Prostate gland (tissue), 2 donors: ENCODE measurements at regions not wholly inside any gene's neighbourhood (a gene's known extent, or its start where the extent isn't known, plus 50 kb on each side); places are given as distances from the start of the nearest gene placed in this dataset.
"Not testable (repeated sequence)": the region's sequence is repeated elsewhere in the genome, so short reads cannot be mapped to it uniquely, and the experiment has no call there.

Experiments
- DNase-seq: peaks from one replicate; pipeline ENCODE4 v3.0.0-alpha.2; 2019; ENCODE audit warnings: low spot score
- H3K27ac ChIP-seq, 2 donors: fragments of 200-600 bp; sonication (generic); 2 replicates each; pipeline ENCODE4 v1.5.1; 2017 to 2019
- H3K27me3 ChIP-seq: fragments of 200-600 bp; sonication (generic); replicated peaks from 2 replicates; pipeline ENCODE4 v1.5.1; 2019; ENCODE audit not compliant: insufficient read depth
- H3K36me3 ChIP-seq, 2 donors: fragments of 200-600 bp; sonication (generic); 1 replicate in 1 of 2; 2 replicates in 1 of 2; pipeline versions ENCODE4 v1.5.1 to v1.8.1; 2017 to 2019
- H3K4me1 ChIP-seq: fragments of 200-600 bp; sonication (generic); replicated peaks from 2 replicates; pipeline ENCODE4 v1.5.1; 2019
- H3K4me3 ChIP-seq, 2 donors: fragments of 200-600 bp; sonication (generic); 2 replicates each; pipeline ENCODE4 v1.5.1; 2017 to 2019
- H3K9me3 ChIP-seq: fragments of 200-600 bp; sonication (generic); 2 replicates; pipeline ENCODE4 v1.5.1; 2017
- WGBS: methylation state at CpG from one replicate; pipeline ENCODE4 v1.1.5; 2018; 5-methylcytosine and 5-hydroxymethylcytosine counted together
- intact Hi-C: fragments of 100-400 bp; cut with DNase I; formaldehyde crosslinking; loops from one replicate; pipeline ENCODE4 v1.14.2; 2022

DNA sequence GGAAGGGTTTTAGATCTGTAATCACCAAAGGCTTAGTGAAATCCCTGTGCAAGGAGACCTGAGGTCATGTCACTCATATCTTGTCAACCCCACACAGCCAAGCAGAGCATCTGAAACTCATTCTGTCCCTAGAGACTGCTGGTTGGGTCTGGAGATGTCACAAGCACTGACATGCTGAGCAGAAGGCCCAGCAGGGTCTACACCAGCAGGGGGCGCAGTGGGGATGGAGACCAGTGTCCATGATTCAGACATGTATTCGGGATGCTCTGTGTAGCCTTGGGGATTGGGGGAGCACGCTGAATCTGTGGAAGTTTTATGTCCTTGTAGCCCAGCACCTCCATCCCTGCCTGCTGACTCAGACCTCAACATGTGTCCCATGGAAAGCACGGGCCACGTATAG lies 1247.3 kb downstream of the RPIA start:
- 33% methylated on average over 5 of the region's 5 CpGs for WGBS
- intact Hi-C loops: not testable (repeated sequence)

DNA sequence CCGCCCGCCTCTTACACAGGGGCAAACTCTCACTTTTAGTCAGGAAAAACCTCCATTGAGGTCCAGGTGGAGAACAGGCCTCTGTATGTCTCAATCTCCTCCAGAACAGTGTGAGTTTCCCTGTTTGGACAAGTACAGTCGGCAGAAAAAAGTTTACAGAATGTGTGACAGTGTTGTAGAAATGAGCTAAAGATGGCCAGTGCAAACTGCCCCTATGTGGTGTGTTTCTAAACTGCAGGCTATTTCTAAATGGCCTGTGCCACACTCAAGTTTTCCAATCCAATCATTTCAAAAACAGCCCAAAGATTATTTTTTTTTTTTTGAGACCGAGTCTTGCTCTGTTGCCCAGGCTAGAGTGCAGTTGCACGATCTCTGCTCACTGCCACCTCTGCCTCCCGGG lies 1252.8 kb downstream of the RPIA start:
- 100% methylated on average over 1 of the region's 6 CpGs for WGBS
- intact Hi-C loops, H3K4me3 ChIP-seq: not testable (repeated sequence)

More for the DNA sequence above, 1247.3 kb downstream of the RPIA start:
- DNase-seq, H3K36me3 ChIP-seq, H3K27me3 ChIP-seq, H3K4me1 ChIP-seq, H3K9me3 ChIP-seq, H3K27ac ChIP-seq, H3K4me3 ChIP-seq: not testable (repeated sequence)

DNA sequence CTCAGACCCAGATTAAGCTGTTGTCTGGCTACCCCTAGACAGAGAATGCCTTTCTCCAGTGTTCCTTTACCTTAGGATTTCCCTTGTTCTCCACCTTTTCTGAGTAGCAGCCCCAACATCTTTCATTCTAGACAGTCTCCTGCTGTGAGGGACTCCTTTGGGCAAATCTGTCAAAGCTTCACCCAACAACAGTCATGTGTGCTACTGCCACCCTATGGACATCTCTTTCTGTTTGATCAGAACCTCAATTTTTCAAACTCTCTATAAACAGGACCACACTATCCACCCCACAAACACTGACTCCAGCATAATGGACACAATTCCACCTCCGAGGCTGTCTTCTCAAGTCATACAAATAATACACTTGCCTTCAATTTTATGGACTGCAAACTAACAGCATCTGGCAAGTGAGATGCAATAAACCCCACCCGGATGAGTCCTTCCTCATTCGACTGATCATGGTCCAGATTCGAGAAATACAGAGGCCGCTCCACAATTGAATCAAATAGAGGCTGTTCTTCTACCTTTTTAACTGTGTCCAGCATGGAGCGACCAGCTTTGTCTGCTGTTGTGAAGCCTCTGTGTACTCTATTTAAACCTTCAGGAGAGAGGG lies 1253.6 kb downstream of the RPIA start:
- DNase-seq, H3K4me3 ChIP-seq, H3K36me3 ChIP-seq, H3K27me3 ChIP-seq, H3K27ac ChIP-seq, H3K4me1 ChIP-seq, H3K9me3 ChIP-seq, intact Hi-C loops: not testable (repeated sequence)
- WGBS: no CpG with 5 or more reads among the region's 6 CpGs

More for the DNA sequence above, 1252.8 kb downstream of the RPIA start:
- not testable (repeated sequence) for H3K9me3 ChIP-seq, DNase-seq, H3K4me1 ChIP-seq, H3K36me3 ChIP-seq, H3K27me3 ChIP-seq, H3K27ac ChIP-seq

DNA sequence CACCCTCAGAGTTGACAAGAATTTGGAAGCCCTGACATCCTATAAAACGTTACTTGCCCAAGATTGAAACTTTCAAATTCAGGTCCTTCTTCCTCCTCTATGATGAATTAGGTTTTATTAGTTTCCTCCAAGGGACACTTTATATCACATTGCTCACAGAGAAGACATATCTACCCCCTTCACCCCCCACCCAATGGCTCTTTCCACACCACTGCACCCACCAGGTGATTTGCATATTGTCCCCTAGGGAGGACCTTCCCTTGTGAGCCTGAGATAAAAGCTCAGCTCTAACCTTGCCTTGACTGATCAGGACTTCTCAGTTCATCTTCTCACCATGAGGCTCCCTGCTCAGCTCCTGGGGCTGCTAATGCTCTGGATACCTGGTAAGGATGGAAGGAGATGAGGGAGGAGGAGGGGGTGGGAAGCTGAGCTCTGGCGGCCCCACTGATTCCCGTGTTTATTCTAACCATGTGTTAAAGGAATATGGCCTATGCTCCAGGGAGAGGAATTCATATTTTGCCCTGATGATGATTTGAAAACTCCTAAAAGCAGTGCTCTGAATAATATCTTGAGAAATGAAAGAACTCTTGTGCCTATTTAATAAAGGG lies 1255.8 kb downstream of the RPIA start:
- H3K36me3 ChIP-seq, H3K4me3 ChIP-seq, H3K9me3 ChIP-seq, H3K27me3 ChIP-seq, H3K4me1 ChIP-seq, DNase-seq, H3K27ac ChIP-seq, intact Hi-C loops: not testable (repeated sequence)
- WGBS: 45% methylated on average over 3 of the region's 3 CpGs

DNA sequence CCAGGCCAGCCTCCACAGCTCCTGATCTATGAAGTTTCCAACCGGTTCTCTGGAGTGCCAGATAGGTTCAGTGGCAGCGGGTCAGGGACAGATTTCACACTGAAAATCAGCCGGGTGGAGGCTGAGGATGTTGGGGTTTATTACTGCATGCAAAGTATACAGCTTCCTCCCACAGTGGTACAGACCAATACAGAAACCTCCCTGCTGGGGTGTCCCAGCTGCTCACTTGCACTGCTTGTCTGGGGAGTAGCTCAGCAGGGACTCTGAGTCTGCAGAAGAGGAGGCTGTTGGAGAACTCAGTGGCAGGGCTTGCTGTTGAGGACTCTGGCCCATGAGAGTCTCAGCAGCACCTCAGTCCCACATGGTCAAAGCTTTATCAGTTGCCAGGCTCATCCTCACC lies 1256.6 kb downstream of the RPIA start:
- H3K4me3 ChIP-seq, H3K27ac ChIP-seq, H3K4me1 ChIP-seq, intact Hi-C loops, H3K36me3 ChIP-seq, H3K9me3 ChIP-seq, H3K27me3 ChIP-seq, DNase-seq: not testable (repeated sequence)
- 74% methylated on average over 3 of the region's 3 CpGs for WGBS

DNA sequence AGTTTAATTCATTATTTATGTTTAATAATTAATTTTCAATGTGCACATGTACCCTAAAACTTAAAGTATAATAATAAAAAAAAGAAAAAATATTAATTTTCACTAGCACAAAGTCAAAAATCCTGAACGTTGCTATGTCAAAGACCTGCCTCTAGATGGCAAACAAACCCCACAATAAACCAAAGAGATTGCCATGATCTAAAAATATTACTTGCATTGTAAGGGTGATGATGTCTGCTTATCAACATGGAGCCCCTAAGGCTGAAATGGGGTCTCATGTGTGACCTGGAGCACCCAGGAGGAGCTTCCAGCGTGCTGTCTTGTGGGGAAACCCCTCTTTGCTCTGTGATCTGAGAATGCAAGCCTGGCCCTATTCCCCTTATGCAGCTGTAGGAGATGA lies 1259.3 kb downstream of the RPIA start:
- H3K27ac ChIP-seq, H3K36me3 ChIP-seq, H3K4me1 ChIP-seq, H3K4me3 ChIP-seq, intact Hi-C loops, H3K9me3 ChIP-seq, DNase-seq, H3K27me3 ChIP-seq: not testable (repeated sequence)
- 7% methylated on average over 1 of the region's 2 CpGs for WGBS

DNA sequence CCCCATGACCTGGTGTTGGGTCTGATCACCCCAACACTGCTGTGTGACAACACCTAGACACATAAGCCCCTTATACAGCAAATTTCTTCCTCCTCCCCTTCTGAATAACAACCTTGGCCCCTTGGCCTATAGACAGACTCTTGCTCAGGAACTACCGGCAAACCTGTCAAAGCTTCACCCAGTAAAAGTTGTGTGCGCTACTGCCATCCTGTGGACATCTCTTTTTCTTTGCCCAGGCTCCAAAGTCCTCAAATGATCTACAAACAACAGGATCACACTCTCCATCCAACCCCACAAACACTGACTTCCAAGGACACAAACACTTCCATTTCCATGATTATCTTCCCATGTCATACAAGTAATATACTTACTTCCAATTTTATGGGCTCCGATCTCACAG lies 1265.8 kb downstream of the RPIA start:
- H3K36me3 ChIP-seq, H3K9me3 ChIP-seq, intact Hi-C loops, H3K4me1 ChIP-seq, H3K27ac ChIP-seq, H3K27me3 ChIP-seq, DNase-seq, H3K4me3 ChIP-seq: not testable (repeated sequence)
- 78% methylated on average over 3 of the region's 3 CpGs for WGBS

DNA sequence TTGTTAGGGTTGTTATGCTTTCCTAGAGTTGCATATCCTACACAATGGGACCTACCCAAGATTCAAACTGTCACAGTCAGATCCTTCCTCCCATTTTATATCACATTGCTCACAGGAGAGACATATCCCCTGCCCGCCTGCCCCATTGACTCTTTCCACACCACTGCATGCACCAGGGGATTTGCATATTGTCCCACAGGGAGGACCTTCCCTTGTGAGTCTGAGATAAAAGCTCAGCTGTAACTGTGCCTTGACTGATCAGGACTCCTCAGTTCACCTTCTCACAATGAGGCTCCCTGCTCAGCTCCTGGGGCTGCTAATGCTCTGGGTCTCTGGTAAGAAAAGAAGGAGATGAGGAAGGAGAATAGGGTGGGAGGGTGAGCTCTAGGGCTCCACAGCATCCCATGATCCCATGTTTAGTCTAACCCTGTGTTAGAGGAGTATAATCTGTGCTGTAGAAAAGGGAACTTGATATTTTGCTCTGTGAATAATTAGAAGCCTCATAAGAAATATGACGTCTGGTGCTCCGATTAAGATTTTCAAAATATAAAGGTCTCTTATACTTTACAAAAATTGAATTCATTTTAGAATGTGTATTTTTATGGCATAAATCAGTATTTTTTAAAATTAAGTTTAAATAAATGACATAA lies 1268.4 kb downstream of the RPIA start:
- H3K4me1 ChIP-seq, H3K9me3 ChIP-seq, H3K36me3 ChIP-seq, H3K4me3 ChIP-seq, DNase-seq, intact Hi-C loops, H3K27ac ChIP-seq, H3K27me3 ChIP-seq: not testable (repeated sequence)
- WGBS: 79% methylated on average over 2 of the region's 3 CpGs

DNA sequence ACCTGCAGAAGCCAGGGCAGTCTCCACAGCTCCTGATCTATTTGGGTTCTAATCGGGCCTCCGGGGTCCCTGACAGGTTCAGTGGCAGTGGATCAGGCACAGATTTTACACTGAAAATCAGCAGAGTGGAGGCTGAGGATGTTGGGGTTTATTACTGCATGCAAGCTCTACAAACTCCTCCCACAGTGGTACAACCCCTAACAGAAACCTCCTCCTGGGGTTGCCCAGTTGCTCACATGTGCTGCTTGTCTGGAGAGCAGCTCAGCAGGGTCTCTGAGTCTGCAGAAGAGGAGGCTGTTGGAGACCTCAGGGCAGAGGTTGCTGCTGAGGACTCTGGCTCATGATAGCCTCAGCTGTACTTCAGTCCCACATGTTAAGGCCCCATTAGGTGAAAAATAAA lies 1269.1 kb downstream of the RPIA start:
- H3K4me3 ChIP-seq, H3K9me3 ChIP-seq, DNase-seq, H3K27ac ChIP-seq, H3K4me1 ChIP-seq, H3K27me3 ChIP-seq, intact Hi-C loops, H3K36me3 ChIP-seq: not testable (repeated sequence)
- WGBS: no CpG with 5 or more reads among the region's 2 CpGs

DNA sequence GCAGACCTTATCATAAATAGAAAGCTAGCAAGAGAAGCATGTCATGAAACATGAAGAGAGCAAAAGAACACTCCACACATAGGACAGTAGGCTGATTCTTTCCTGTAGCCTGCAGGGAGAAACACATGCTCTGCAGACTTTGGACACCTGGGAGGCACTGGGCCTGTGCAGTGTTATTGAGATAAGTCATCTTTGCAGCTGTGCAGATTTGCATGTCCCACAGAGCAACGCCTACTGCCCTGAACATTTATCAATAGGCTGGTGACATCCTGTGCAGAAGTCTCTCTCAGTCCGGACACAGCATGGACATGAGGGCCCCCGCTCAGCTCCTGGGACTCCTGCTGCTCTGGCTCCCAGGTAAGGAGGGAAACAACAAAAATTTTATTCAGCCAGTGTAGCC lies 1277.1 kb downstream of the RPIA start:
- H3K9me3 ChIP-seq, H3K4me3 ChIP-seq, DNase-seq, H3K27ac ChIP-seq, H3K36me3 ChIP-seq, intact Hi-C loops, H3K27me3 ChIP-seq, H3K4me1 ChIP-seq: not testable (repeated sequence)
- 48% methylated on average over 3 of the region's 3 CpGs for WGBS

DNA sequence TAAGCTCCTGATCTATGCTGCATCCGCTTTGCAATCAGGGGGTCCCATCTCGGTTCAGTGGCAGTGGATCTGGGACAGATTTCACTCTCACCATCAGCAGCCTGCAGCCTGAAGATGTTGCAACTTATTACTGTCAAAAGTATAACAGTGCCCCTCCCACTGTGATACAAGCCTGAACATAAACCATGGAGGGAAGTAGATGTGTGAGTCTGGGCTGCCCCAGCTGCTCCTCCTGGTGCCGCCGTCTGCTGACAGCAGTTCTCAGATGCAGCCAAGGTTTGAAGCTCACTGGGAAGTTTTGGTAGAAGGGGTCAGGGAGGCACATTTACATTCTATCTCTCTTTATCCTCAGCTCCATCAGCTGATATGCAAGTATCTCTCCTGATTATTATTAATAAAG lies 1277.7 kb downstream of the RPIA start:
- H3K27me3 ChIP-seq, H3K4me1 ChIP-seq, H3K4me3 ChIP-seq, intact Hi-C loops, DNase-seq, H3K36me3 ChIP-seq, H3K9me3 ChIP-seq, H3K27ac ChIP-seq: not testable (repeated sequence)
- WGBS: 36% methylated on average over 3 of the region's 4 CpGs

DNA sequence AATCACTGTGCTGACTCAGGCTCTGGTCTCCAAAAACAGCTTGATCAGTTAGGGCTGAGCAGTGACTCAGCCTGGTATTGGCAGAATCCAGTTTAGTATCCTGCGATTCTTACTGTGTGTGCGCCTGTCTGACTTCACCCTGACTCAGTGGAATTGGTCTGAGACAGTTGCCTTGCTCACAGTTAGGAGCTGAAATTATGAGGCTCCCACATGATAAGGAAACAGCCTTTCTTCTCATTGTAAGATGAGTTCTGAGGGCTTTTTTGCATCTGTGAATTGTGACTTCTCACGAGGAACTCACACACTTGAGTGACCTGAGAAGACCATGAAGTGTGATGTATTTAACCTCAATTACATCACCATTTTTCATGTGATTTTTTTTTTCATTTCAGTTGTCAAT lies 1282.4 kb downstream of the RPIA start:
- not testable (repeated sequence) for H3K36me3 ChIP-seq

More for the DNA sequence above, 1282.4 kb downstream of the RPIA start:
- H3K27me3 ChIP-seq, H3K9me3 ChIP-seq, DNase-seq, H3K27ac ChIP-seq, H3K4me1 ChIP-seq, intact Hi-C loops, H3K4me3 ChIP-seq: not testable (repeated sequence)
- WGBS: 89% methylated on average over 3 of the region's 3 CpGs
